ENCODE measurements at regions not wholly inside any gene's neighbourhood (a gene's known extent, or its start where the extent isn't known, plus 50 kb on each side); places are given as distances from the start of the nearest gene placed in this dataset.

DNA sequence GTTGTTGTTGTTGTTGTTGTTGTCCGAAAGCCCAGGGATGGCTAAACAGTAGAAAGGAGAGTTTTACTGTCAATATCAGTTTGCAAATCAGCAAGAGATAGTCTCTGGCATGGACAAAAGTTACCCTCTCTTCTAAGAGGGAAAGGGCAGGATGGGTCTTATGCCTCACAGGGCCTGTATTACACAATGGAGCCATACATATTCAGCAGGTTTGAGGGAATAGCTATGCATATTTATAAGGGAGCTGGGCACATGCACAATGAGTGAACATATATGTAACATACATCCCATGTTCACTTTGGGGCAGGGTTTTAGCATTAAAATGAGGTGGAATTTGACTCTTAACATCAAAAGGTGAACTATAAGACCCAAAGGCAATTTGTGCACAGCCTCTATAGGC is 84.4 kb upstream of the PGBD5 start:
- H3K9me3 ChIP-seq (ENCODE audit: control insufficient read depth in 4 of 4, low read length in 3 of 4) = no peaks in the 10 kb centered on the region
- 93% methylated on average over 1 of the region's 1 CpG for WGBS
- DNase-seq (ENCODE audit: low spot score) = no peak
- H3K27me3 ChIP-seq (ENCODE audit: control insufficient read depth in 4 of 4, insufficient read depth in 4 of 4, low read length in 3 of 4) = no peaks in the 10 kb centered on the region
- no peak overlapping the region for H3K27ac ChIP-seq (ENCODE audit: low read depth in 1 of 2, low read length in 2 of 2)
- H3K4me3 ChIP-seq (ENCODE audit: low read depth in 1 of 3, low read length in 3 of 3) = no peak overlapping the region
- no peak overlapping the region for H3K9ac ChIP-seq (ENCODE audit: low read depth in 1 of 2, low read length in 2 of 2)
- no peaks in the 10 kb centered on the region for H3K4me1 ChIP-seq (ENCODE audit: control insufficient read depth in 4 of 4, insufficient read depth in 4 of 4, low read length in 3 of 4)
- TF ChIP-seq TAF1 (conservative IDR thresholded peaks at IDR 0.05) = no peak
- TF ChIP-seq, protein P1, sequence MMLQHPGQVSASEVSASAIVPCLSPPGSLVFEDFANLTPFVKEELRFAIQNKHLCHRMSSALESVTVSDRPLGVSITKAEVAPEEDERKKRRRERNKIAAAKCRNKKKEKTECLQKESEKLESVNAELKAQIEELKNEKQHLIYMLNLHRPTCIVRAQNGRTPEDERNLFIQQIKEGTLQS (IDR thresholded peaks at IDR 0.05) = no peak
- TF ChIP-seq, protein P2, sequence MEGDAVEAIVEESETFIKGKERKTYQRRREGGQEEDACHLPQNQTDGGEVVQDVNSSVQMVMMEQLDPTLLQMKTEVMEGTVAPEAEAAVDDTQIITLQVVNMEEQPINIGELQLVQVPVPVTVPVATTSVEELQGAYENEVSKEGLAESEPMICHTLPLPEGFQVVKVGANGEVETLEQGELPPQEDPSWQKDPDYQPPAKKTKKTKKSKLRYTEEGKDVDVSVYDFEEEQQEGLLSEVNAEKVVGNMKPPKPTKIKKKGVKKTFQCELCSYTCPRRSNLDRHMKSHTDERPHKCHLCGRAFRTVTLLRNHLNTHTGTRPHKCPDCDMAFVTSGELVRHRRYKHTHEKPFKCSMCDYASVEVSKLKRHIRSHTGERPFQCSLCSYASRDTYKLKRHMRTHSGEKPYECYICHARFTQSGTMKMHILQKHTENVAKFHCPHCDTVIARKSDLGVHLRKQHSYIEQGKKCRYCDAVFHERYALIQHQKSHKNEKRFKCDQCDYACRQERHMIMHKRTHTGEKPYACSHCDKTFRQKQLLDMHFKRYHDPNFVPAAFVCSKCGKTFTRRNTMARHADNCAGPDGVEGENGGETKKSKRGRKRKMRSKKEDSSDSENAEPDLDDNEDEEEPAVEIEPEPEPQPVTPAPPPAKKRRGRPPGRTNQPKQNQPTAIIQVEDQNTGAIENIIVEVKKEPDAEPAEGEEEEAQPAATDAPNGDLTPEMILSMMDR (IDR thresholded peaks at IDR 0.05; ENCODE audit: low read depth, low read length, missing input control) = no peak
- TF ChIP-seq FOXA2 (IDR thresholded peaks at IDR 0.05) = no peak
- no peak for TF ChIP-seq RXRA (IDR thresholded peaks at IDR 0.05)
- TF ChIP-seq NR2F2 (IDR thresholded peaks at IDR 0.05) = no peak
- TF ChIP-seq, protein P3, sequence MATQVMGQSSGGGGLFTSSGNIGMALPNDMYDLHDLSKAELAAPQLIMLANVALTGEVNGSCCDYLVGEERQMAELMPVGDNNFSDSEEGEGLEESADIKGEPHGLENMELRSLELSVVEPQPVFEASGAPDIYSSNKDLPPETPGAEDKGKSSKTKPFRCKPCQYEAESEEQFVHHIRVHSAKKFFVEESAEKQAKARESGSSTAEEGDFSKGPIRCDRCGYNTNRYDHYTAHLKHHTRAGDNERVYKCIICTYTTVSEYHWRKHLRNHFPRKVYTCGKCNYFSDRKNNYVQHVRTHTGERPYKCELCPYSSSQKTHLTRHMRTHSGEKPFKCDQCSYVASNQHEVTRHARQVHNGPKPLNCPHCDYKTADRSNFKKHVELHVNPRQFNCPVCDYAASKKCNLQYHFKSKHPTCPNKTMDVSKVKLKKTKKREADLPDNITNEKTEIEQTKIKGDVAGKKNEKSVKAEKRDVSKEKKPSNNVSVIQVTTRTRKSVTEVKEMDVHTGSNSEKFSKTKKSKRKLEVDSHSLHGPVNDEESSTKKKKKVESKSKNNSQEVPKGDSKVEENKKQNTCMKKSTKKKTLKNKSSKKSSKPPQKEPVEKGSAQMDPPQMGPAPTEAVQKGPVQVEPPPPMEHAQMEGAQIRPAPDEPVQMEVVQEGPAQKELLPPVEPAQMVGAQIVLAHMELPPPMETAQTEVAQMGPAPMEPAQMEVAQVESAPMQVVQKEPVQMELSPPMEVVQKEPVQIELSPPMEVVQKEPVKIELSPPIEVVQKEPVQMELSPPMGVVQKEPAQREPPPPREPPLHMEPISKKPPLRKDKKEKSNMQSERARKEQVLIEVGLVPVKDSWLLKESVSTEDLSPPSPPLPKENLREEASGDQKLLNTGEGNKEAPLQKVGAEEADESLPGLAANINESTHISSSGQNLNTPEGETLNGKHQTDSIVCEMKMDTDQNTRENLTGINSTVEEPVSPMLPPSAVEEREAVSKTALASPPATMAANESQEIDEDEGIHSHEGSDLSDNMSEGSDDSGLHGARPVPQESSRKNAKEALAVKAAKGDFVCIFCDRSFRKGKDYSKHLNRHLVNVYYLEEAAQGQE (IDR thresholded peaks at IDR 0.05) = no peak
- no peak for TF ChIP-seq RAD21 (IDR thresholded peaks at IDR 0.05)
- TF ChIP-seq HNF4G (IDR thresholded peaks at IDR 0.05) = no peak
- TF ChIP-seq, protein P4, sequence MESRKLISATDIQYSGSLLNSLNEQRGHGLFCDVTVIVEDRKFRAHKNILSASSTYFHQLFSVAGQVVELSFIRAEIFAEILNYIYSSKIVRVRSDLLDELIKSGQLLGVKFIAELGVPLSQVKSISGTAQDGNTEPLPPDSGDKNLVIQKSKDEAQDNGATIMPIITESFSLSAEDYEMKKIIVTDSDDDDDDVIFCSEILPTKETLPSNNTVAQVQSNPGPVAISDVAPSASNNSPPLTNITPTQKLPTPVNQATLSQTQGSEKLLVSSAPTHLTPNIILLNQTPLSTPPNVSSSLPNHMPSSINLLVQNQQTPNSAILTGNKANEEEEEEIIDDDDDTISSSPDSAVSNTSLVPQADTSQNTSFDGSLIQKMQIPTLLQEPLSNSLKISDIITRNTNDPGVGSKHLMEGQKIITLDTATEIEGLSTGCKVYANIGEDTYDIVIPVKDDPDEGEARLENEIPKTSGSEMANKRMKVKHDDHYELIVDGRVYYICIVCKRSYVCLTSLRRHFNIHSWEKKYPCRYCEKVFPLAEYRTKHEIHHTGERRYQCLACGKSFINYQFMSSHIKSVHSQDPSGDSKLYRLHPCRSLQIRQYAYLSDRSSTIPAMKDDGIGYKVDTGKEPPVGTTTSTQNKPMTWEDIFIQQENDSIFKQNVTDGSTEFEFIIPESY (IDR thresholded peaks at IDR 0.05) = no peak
- no peak for TF ChIP-seq FOXA1 (IDR thresholded peaks at IDR 0.05)
- TF ChIP-seq GABPA (IDR thresholded peaks at IDR 0.05 in 1 of 2, conservative IDR thresholded peaks at IDR 0.05 in 1 of 2) = no peak
- TF ChIP-seq SP1 (IDR thresholded peaks at IDR 0.05) = no peak
- TF ChIP-seq YY1 (IDR thresholded peaks at IDR 0.05) = no peak
- no peaks in the 10 kb centered on the region for H3K36me3 ChIP-seq (ENCODE audit: control insufficient read depth in 4 of 4, insufficient read depth in 3 of 4, low read depth in 1 of 4, low read length in 3 of 4)

GRCh38 chr1:230509281-230509977 is 83.3 kb upstream of the PGBD5 start:
- Histone ChIP-seq H3K27ac (ENCODE audit: low read depth in 1 of 2, low read length in 2 of 2) (no peak overlapping the region), H3K4me3 (ENCODE audit: low read depth in 1 of 3, low read length in 3 of 3) (no peak overlapping the region), H3K9ac (ENCODE audit: low read depth in 1 of 2, low read length in 2 of 2) (no peak overlapping the region), H3K9me3 (ENCODE audit: control insufficient read depth in 4 of 4, low read length in 3 of 4) (no peaks in the 10 kb centered on the region), H3K27me3 (ENCODE audit: control insufficient read depth in 4 of 4, insufficient read depth in 4 of 4, low read length in 3 of 4) (no peaks in the 10 kb centered on the region), H3K4me1 (ENCODE audit: control insufficient read depth in 4 of 4, insufficient read depth in 4 of 4, low read length in 3 of 4) (no peaks in the 10 kb centered on the region), H3K36me3 (ENCODE audit: control insufficient read depth in 4 of 4, insufficient read depth in 3 of 4, low read depth in 1 of 4, low read length in 3 of 4) (no peaks in the 10 kb centered on the region)
- TF ChIP-seq FOXA2 (IDR thresholded peaks at IDR 0.05) = no peak
- no peak for TF ChIP-seq RXRA (IDR thresholded peaks at IDR 0.05)
- TF ChIP-seq YY1 (IDR thresholded peaks at IDR 0.05) = no peak
- TF ChIP-seq EGR1 (IDR thresholded peaks at IDR 0.05; ENCODE audit: low read depth in 2 of 2) = no peak
- no peak for TF ChIP-seq NR2F2 (IDR thresholded peaks at IDR 0.05)
- TF ChIP-seq FOXA1 (IDR thresholded peaks at IDR 0.05) = no peak
- DNase-seq (ENCODE audit: low spot score) = no peak
- 76% methylated on average over 5 of the region's 5 CpGs for WGBS
